ENCODE measurements at regions not wholly inside any gene's neighbourhood (a gene's known extent, or its start where the extent isn't known, plus 50 kb on each side); places are given as distances from the start of the nearest gene placed in this dataset.
"Not testable (repeated sequence)": the region's sequence is repeated elsewhere in the genome, so short reads cannot be mapped to it uniquely, and the experiment has no call there.

DNA sequence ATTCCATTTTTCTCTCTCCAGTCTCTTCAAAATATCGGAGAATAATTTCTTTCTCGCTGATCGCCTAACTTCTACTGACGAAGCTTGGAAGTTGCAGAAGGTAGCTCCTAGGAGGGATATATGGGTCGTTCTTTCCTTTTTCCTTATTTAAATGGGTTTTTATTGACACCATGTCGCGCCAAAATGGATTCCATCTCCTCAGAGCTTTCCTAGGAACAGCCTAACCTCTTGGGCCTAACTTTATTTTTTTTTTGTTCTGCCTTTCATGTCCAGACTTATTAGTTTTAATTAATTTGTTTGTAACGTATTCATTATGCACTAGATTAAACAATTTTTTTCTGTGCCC is 92.0 kb upstream of the XIST start:
- peaks cover 27% of the 10 kb centered on the region for H3K36me3 ChIP-seq (ENCODE audit: insufficient read depth, low read length)
- peaks cover 5% of the 10 kb centered on the region; the same call in 1 of the 2 replicates for H3K4me1 ChIP-seq (ENCODE audit: insufficient read depth, low read length)
- 0% methylated on average over 4 of the region's 8 CpGs for WGBS
- H3K27ac ChIP-seq (ENCODE audit: low read depth, low read length) = peak overlapping the region; percentile 89
- H3K9ac ChIP-seq (ENCODE audit: low read depth, low read length) = peak overlapping the region; percentile 99
- H3K4me3 ChIP-seq (ENCODE audit: low read length) = peak overlapping the region; percentile 99
- H3K9me3 ChIP-seq (ENCODE audit: insufficient read depth, low read depth, low read length) = no peaks in the 10 kb centered on the region
- no peaks in the 10 kb centered on the region for H3K27me3 ChIP-seq (ENCODE audit: insufficient read depth, low read length)

DNA sequence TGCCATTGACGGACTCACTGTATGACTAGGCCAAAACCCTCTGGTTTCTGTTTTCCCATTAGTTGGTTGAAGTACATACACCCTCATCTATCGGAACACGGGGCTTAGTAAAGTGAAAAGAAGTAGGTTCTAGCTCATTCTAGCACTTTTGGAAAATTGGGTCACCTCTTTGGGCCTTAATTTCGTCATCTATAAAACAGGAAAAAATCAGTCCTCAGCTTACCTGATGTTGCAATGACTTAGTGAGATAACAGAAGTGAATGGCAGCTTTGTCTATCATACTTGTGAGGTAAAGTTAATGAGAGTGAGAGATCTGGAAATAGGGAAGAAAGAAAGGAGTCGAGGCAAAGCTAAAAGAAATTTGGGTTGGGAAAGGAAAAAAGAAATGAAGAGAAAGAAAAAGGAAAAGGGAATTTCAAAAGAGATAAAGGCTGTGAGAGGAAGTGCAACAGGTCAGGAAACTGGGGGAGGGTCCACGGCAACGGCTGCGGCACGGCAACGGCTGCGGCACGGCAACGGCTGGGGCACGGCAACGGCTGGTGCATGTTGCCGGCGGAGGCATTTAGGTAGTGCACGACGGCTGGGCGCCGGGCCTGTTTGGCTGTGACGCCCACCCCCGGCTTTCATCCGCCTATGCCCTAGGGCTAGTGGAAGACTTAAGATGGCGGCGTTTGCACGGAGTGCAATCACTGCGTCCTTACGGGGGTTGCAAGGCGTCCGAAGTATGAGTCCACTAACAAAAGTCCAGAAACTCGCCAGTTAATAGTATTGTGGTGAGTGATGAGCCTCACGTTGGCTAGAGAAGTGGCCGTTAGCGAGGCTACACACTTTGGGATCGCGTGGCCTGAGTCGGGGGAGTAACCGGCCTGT is 91.4 kb upstream of the XIST start:
- Histone ChIP-seq H3K36me3 (ENCODE audit: insufficient read depth, low read length) (peaks cover 22% of the 10 kb centered on the region), H3K4me1 (ENCODE audit: insufficient read depth, low read length) (peaks cover 5% of the 10 kb centered on the region; the same call in 1 of the 2 replicates), H3K9me3 (ENCODE audit: insufficient read depth, low read depth, low read length) (no peaks in the 10 kb centered on the region), H3K4me3 (ENCODE audit: low read length) (peak overlapping the region; percentile 99), H3K27me3 (ENCODE audit: insufficient read depth, low read length) (no peaks in the 10 kb centered on the region), H3K27ac (ENCODE audit: low read depth, low read length) (peak overlapping the region; percentile 89), H3K9ac (ENCODE audit: low read depth, low read length) (peak overlapping the region; percentile 99)
- WGBS = 7% methylated on average over 38 of the region's 39 CpGs

DNA sequence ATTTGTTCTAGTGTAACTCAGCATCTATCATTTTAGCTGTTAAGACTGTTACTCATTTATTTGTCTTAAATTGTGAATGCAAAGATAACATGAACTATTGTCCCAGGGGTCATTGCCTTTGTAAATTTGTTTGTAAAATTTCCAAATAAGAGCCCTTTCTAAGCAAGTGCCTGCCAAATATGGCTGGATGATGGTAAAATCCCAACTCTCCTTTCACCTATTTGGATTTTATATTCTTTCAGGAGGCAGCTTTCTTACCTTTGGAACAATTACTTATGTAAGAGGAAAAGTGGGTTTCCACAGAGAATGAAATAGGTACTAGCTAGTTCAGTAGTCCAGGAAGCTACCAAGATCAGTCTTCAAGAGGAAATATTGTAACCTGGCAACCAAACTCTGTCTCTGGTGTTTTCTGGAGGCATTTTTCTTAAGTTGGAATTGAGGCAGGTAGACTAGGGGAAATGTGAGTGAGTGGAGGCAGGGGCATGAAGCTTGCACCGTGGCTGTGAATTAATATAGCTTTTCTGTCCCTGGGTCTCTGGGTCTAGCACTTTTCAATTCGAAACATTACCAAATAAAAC is 88.5 kb upstream of the XIST start:
- Histone ChIP-seq H3K9ac (ENCODE audit: low read depth, low read length) (no peak overlapping the region), H3K4me1 (ENCODE audit: insufficient read depth, low read length) (peaks cover 5% of the 10 kb centered on the region; the same call in 1 of the 2 replicates), H3K36me3 (ENCODE audit: insufficient read depth, low read length) (no peaks in the 10 kb centered on the region; the same call in 1 of the 2 replicates), H3K4me3 (ENCODE audit: low read length) (no peak overlapping the region), H3K27ac (ENCODE audit: low read depth, low read length) (no peak overlapping the region), H3K9me3 (ENCODE audit: insufficient read depth, low read depth, low read length) (no peaks in the 10 kb centered on the region), H3K27me3 (ENCODE audit: insufficient read depth, low read length) (no peaks in the 10 kb centered on the region)
- 83% methylated on average over 2 of the region's 2 CpGs for WGBS

DNA sequence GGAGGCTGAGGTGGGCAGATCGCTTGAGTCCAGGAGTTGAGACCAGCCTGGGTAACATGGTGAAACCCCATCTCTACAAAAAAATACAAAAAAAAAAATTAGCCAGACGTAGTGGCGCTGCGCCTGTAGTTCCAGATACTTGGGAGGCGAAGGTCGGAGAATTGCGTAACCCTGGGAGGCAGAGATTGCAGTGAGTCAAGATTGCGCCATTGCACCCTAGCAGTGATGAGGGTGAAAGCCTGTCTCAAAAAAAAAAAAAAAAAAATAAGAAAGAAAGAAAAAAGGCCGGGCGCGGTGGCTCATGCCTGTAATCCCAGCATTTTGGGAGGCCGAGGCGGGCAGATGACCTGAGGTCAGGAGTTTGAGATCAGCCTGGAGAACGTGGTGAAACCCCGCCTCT is 85.3 kb upstream of the XIST start:
- H3K9me3 ChIP-seq (ENCODE audit: insufficient read depth, low read depth, low read length); H3K4me3 ChIP-seq (ENCODE audit: low read length); H3K27ac ChIP-seq (ENCODE audit: low read depth, low read length); H3K9ac ChIP-seq (ENCODE audit: low read depth, low read length); H3K27me3 ChIP-seq (ENCODE audit: insufficient read depth, low read length); H3K36me3 ChIP-seq (ENCODE audit: insufficient read depth, low read length); H3K4me1 ChIP-seq (ENCODE audit: insufficient read depth, low read length): not testable (repeated sequence)
- 96% methylated on average over 15 of the region's 15 CpGs for WGBS

DNA sequence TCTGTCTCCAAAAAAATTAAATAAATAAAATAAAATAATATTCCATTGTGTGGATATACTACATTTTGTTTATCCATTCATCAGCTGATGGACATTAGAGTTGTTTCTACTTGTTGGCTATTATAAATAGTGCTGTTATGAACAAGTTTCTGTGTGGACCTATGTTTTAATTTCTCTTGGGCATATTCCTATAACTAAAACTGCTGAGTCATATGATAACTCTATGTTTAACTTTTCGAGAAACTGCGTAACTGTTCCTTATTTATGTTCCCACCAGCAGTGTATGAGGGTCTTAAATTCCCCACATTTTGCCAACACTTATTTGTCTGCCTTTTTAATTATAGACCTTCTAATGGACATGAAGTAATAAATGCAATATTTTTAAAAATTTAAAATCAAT is 80.0 kb upstream of the XIST start:
- Histone ChIP-seq H3K36me3 (ENCODE audit: insufficient read depth, low read length) (no peaks in the 10 kb centered on the region), H3K4me1 (ENCODE audit: insufficient read depth, low read length) (no peaks in the 10 kb centered on the region), H3K4me3 (ENCODE audit: low read length) (no peak overlapping the region), H3K27ac (ENCODE audit: low read depth, low read length) (no peak overlapping the region), H3K9me3 (ENCODE audit: insufficient read depth, low read depth, low read length) (no peaks in the 10 kb centered on the region), H3K27me3 (ENCODE audit: insufficient read depth, low read length) (no peaks in the 10 kb centered on the region), H3K9ac (ENCODE audit: low read depth, low read length) (no peak overlapping the region)
- WGBS = 100% methylated on average over 2 of the region's 2 CpGs

DNA sequence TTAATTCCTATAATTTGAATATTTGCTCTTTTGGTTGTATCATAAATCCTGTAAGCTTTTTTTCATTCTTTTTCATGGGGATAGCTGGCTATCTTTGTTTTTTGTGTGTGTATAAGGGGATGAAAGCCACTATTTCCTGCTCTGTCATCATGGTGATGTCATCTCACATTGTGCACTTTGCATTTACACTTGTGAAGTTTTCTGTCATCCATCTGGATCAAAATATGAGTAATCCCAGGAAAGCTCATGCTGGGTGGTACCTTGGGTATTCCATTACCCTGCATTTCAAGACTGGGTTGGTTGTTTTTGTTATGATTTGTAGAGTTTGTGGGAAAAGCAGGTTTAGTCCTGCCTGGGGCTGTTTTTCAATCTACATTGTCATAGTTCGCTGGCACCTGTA is 77.8 kb upstream of the XIST start:
- Histone ChIP-seq H3K36me3 (ENCODE audit: insufficient read depth, low read length) (no peaks in the 10 kb centered on the region), H3K27ac (ENCODE audit: low read depth, low read length) (no peak overlapping the region), H3K9ac (ENCODE audit: low read depth, low read length) (no peak overlapping the region), H3K4me3 (ENCODE audit: low read length) (no peak overlapping the region), H3K27me3 (ENCODE audit: insufficient read depth, low read length) (no peaks in the 10 kb centered on the region), H3K9me3 (ENCODE audit: insufficient read depth, low read depth, low read length) (no peaks in the 10 kb centered on the region), H3K4me1 (ENCODE audit: insufficient read depth, low read length) (no peaks in the 10 kb centered on the region)
- WGBS = 92% methylated on average over 1 of the region's 1 CpG

DNA sequence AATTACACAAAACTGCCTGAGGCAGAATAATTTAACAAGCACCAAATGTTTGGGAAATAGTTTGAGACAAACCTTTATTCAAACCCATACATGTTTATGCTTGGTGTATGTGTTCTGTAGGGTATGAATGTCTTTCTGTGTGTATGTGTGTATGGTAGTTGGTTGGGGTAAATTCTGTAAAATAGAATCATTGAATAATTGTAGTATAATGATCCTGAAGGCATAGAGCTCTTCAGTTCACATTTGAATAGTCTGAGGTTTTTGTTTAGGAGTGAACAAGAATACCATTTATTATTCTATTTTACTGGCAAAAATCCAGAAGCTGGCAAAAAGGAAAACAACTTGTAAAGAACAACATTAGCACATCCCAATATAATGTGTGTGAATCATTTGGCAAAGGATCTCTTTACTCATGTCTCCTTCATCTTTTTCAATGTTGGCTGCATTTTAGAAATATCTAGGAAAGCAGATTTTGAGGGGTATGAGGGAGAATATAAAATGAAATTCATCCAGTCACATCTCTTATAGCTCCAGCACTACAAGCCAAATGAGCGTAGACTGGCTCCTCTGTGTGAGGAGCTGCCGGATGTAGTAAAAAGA is 70.4 kb upstream of the XIST start:
- no peaks in the 10 kb centered on the region for H3K27me3 ChIP-seq (ENCODE audit: insufficient read depth, low read length)
- H3K4me1 ChIP-seq (ENCODE audit: insufficient read depth, low read length) = peaks cover 2% of the 10 kb centered on the region
- H3K36me3 ChIP-seq (ENCODE audit: insufficient read depth, low read length) = no peaks in the 10 kb centered on the region
- 100% methylated on average over 2 of the region's 2 CpGs for WGBS
- no peak overlapping the region for H3K27ac ChIP-seq (ENCODE audit: low read depth, low read length)
- H3K4me3 ChIP-seq (ENCODE audit: low read length) = no peak overlapping the region
- no peaks in the 10 kb centered on the region for H3K9me3 ChIP-seq (ENCODE audit: insufficient read depth, low read depth, low read length)
- H3K9ac ChIP-seq (ENCODE audit: low read depth, low read length) = no peak overlapping the region

DNA sequence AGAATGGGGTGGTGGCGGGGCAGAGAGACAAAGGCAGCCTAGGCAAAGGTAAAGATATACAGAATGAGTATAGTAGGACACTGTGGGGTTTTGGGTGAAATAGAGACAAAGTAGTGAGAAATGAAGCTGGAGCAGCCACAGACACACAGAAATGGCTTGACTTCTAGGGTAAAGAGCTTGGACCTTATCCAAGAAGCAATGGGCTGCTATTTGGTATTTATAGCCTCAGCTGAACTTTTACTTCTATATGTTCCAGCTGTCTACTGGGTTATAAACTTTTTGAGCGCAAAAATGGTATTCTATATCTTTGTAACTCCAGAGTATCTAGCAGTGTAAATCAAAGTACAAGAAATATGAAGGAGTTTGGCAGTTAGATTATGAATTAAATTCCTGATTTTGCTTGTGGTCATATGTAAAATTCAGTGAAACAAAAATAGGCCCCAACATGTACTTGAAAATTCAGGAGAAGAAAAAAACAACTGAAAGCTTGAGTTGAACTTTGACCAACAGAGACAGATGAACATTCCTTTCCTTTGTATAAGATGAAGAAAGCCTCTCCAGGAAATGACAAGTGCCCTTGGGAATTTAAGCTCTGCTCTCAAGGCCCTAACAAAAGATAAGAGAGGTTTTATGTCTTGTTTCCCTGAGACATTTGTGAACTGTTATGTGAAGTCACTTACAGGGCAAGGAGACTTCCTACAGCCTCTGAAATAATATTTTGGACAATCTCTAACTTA is 64.6 kb upstream of the XIST start:
- Histone ChIP-seq H3K27ac (ENCODE audit: low read depth, low read length) (peak overlapping the region; percentile 97), H3K9ac (ENCODE audit: low read depth, low read length) (peak overlapping the region; percentile 60)

DNA sequence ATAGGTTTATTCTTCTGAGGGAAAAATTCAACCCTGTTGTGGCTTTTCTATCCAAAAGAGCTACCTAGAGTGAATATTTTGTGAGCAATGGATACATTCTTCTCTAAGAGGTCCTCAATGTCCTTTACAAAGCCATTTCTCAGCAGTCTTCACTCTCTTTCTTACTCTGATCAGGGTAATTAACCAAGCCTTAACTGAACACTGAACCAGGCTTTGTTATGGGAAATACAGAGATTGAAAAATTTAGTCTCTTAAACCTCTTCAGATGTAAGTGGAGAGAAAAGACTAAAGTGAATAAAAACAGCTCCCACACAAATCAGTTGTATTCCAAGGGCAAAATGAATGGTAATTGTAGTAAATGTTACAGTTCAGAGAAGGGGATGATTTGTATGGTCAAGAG is 64.0 kb upstream of the XIST start:
- Histone ChIP-seq H3K36me3 (ENCODE audit: insufficient read depth, low read length) (no peaks in the 10 kb centered on the region), H3K9me3 (ENCODE audit: insufficient read depth, low read depth, low read length) (no peaks in the 10 kb centered on the region), H3K9ac (ENCODE audit: low read depth, low read length) (peak overlapping the region; percentile 60), H3K27ac (ENCODE audit: low read depth, low read length) (peak overlapping the region; percentile 97), H3K27me3 (ENCODE audit: insufficient read depth, low read length) (no peaks in the 10 kb centered on the region), H3K4me1 (ENCODE audit: insufficient read depth, low read length) (peaks cover 25% of the 10 kb centered on the region), H3K4me3 (ENCODE audit: low read length) (no peak overlapping the region)

More for the DNA sequence above, 64.6 kb upstream of the XIST start:
- 79% methylated on average over 1 of the region's 2 CpGs for WGBS
- peak overlapping the region; percentile 12; the same call in 1 of the 2 replicates for H3K4me3 ChIP-seq (ENCODE audit: low read length)
- H3K4me1 ChIP-seq (ENCODE audit: insufficient read depth, low read length) = peaks cover 25% of the 10 kb centered on the region
- no peaks in the 10 kb centered on the region for H3K27me3 ChIP-seq (ENCODE audit: insufficient read depth, low read length)
- no peaks in the 10 kb centered on the region for H3K36me3 ChIP-seq (ENCODE audit: insufficient read depth, low read length)
- H3K9me3 ChIP-seq (ENCODE audit: insufficient read depth, low read depth, low read length) = no peaks in the 10 kb centered on the region

DNA sequence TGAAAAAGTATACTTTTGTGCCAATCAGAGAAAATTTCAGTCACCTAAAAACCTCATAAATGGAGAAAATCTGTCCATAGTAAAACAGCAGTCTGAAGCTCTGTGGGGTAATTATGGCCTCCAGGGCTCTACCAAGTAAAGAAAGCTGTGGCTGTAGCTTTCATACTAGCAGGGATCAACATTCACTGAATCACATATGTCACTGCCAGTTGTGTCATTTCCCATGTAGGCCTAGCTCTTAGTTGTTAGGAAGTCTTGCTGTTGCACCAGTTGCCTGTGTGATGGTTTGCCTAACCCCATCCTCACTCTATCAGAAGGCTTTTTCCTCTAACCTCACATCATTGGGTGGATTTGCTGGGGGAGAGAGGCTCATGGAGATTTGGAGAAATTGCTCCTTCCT is 62.3 kb upstream of the XIST start:
- not testable (repeated sequence) for H3K27ac ChIP-seq (ENCODE audit: low read depth, low read length); H3K36me3 ChIP-seq (ENCODE audit: insufficient read depth, low read length); H3K9me3 ChIP-seq (ENCODE audit: insufficient read depth, low read depth, low read length); H3K9ac ChIP-seq (ENCODE audit: low read depth, low read length); H3K4me3 ChIP-seq (ENCODE audit: low read length); H3K27me3 ChIP-seq (ENCODE audit: insufficient read depth, low read length)
- peaks cover 25% of the 10 kb centered on the region for H3K4me1 ChIP-seq (ENCODE audit: insufficient read depth, low read length)

DNA sequence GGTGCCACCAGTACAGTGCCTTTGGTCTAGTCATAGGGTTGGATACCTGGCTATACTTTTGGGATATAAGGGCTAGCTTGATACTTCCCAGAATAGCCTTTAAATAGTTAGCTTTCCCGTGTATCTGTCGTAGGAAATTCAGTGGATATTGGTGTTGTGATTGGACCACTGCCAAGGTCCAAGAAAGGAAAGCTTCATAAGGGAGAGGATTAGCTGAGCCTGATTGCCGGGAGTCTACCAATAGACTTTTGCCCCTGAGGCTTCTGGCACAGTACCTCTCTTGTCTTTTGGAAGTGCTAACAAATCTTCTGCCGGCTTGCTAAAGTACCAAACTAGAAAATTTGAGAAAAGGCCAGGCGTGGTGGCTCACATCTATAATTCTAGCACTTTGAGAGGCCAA is 61.1 kb upstream of the XIST start:
- H3K4me3 ChIP-seq (ENCODE audit: low read length) = no peak overlapping the region
- no peaks in the 10 kb centered on the region for H3K9me3 ChIP-seq (ENCODE audit: insufficient read depth, low read depth, low read length)
- H3K27me3 ChIP-seq (ENCODE audit: insufficient read depth, low read length) = no peaks in the 10 kb centered on the region
- H3K36me3 ChIP-seq (ENCODE audit: insufficient read depth, low read length) = no peaks in the 10 kb centered on the region
- H3K4me1 ChIP-seq (ENCODE audit: insufficient read depth, low read length) = peaks cover 25% of the 10 kb centered on the region
- no peak overlapping the region for H3K27ac ChIP-seq (ENCODE audit: low read depth, low read length)
- no peak overlapping the region for H3K9ac ChIP-seq (ENCODE audit: low read depth, low read length)
- WGBS = 94% methylated on average over 5 of the region's 5 CpGs
